ENCODE measurements at regions not wholly inside any gene's neighbourhood (a gene's known extent, or its start where the extent isn't known, plus 50 kb on each side); places are given as distances from the start of the nearest gene placed in this dataset.

GRCh38 chr3:181403876-181404660 is 307.7 kb upstream of the SOX2 start:
- TF ChIP-seq CTCF (IDR thresholded peaks at IDR 0.05; ENCODE audit: control insufficient read depth, insufficient read depth, low read depth, low read length, missing control alignments), result no peak
- no peak overlapping the region for H3K4me3 ChIP-seq (ENCODE audit: control insufficient read depth, low read depth, low read length)
- no peak for DNase-seq (ENCODE audit: low read depth)

GRCh38 chr3:181402347-181402746 is 309.4 kb upstream of the SOX2 start:
- no peak for TF ChIP-seq CTCF (IDR thresholded peaks at IDR 0.05; ENCODE audit: control insufficient read depth, insufficient read depth, low read depth, low read length, missing control alignments)
- DNase-seq (ENCODE audit: low read depth), result no peak
- no peak overlapping the region for H3K4me3 ChIP-seq (ENCODE audit: control insufficient read depth, low read depth, low read length)

DNA sequence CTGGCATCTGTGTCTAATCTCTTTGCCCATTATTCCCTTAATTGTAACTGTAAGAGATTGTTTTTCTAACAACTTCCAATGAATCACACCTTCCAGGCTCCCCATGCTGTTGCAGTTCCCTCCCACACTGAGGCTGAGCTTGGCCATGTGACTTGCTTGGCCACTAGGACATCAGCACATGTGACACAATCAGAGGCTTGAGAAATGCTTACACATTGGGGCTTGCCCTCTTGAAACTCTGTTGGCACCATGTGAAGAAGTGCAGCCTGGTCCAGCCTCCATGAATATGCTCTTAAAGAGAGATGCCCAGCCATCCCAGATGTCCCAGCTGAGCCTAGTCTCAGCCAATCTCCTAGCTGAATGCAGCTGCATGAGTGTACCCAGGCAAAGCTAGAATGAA is 326.8 kb upstream of the SOX2 start:
- no peak for DNase-seq (ENCODE audit: low read depth)
- H3K4me3 ChIP-seq (ENCODE audit: control insufficient read depth, low read depth, low read length), result no peak overlapping the region
- no peak for TF ChIP-seq CTCF (IDR thresholded peaks at IDR 0.05; ENCODE audit: control insufficient read depth, insufficient read depth, low read depth, low read length, missing control alignments)

- DNase-seq (ENCODE audit: low read depth), result no peak
- TF ChIP-seq CTCF (IDR thresholded peaks at IDR 0.05; ENCODE audit: control insufficient read depth, insufficient read depth, low read depth, low read length, missing control alignments), result no peak
- no peak overlapping the region for H3K4me3 ChIP-seq (ENCODE audit: control insufficient read depth, low read depth, low read length)
Observed at GRCh38 chr3:181383760-181384159, 328.0 kb upstream of the SOX2 start.

DNA sequence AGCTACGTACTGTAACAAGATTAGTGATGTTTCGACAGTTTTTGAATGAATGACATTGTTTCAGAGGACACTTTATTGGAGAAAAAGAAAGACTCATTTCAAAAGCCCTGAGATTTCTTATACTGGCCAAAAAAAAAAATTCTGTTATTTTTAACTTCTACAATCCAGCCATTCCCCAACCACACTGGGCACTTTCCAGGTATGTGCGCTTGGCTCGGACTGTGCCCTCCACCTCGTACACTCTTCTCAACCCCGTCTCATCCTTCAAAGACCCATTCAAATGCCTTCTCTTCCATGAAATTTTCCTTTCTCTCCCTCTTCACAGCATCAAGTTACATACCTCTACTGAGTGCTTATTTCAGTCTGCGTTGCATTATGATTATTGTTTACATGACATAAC is 328.5 kb upstream of the SOX2 start:
- no peak for DNase-seq (ENCODE audit: low read depth)
- TF ChIP-seq CTCF (IDR thresholded peaks at IDR 0.05; ENCODE audit: control insufficient read depth, insufficient read depth, low read depth, low read length, missing control alignments), result no peak
- H3K4me3 ChIP-seq (ENCODE audit: control insufficient read depth, low read depth, low read length), result no peak overlapping the region

DNA sequence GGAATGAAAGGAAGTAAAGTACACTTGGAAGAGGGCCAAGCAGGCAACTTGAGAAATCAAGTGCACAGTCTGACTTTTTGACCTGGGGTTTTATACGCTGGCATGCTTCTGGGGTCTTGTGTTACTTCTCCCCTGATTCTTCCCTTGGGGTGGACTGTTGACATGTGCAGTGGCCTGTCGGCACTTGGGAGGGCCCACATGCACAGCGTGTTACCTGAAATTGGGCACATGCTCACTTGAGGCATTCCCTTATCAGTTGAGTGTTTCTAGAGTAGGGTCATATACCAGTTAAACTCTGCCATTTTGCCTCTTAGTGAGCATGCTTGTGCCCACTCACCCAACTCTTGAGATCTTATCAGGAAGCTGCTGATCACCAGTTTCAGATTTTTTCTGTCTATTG is 329.1 kb upstream of the SOX2 start:
- TF ChIP-seq CTCF (IDR thresholded peaks at IDR 0.05; ENCODE audit: control insufficient read depth, insufficient read depth, low read depth, low read length, missing control alignments), result no peak
- no peak overlapping the region for H3K4me3 ChIP-seq (ENCODE audit: control insufficient read depth, low read depth, low read length)
- DNase-seq (ENCODE audit: low read depth), result no peak
